ENCODE measurements at regions not wholly inside any gene's neighbourhood (a gene's known extent, or its start where the extent isn't known, plus 50 kb on each side); places are given as distances from the start of the nearest gene placed in this dataset.

DNA sequence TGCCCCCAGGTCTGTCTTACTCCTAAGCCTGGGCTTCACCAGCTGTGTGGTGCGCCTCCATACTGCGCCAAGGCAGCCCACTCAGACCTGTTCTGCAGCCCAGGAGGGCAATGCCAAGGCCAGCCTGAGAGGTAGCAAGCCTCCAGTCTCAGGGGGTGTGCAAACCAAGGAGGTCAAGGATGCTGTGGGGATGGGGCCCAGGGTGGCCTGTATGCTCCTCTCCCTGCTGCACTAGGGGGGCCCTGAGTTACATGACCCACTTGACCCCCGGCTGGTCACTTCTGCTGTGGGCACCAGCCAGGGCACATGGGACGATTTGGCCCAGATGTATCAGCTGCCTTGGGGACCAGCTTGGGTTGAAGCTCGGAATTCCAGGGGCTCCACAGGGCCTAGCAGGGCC, 70.0 kb upstream of the SLC6A6 start:
- in situ Hi-C loops (cut with HindIII; ENCODE audit: low sequenced_read_pairs): no loop called here

DNA sequence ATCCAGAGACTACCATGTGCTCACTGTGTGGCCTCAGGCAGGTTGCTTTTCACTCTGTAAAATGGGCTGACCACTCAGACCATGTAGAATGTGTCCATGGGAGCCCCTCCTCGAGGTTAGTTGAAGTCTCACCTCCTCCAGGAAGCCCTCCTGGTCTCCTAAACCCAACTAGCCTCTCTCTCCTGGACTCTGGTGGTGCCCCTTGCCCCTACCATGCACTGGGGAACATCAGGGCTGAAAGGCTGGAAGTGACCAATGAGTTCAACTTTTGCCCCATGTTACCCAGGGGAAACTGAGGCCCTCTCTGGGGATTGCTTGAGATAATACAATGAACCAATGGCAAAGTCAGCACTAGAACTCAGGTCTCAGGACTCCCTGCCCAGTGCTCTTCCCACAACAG, 69.2 kb upstream of the SLC6A6 start:
- in situ Hi-C loops (cut with HindIII; ENCODE audit: low sequenced_read_pairs): no loop called here

- in situ Hi-C loops (cut with HindIII; ENCODE audit: low sequenced_read_pairs): no loop called here
Measured at GRCh38 chr3:14333621-14334020, 68.8 kb upstream of the SLC6A6 start.

GRCh38 chr3:14334136-14334535, 68.3 kb upstream of the SLC6A6 start:
- in situ Hi-C loops (cut with HindIII; ENCODE audit: low sequenced_read_pairs): no loop called here

DNA sequence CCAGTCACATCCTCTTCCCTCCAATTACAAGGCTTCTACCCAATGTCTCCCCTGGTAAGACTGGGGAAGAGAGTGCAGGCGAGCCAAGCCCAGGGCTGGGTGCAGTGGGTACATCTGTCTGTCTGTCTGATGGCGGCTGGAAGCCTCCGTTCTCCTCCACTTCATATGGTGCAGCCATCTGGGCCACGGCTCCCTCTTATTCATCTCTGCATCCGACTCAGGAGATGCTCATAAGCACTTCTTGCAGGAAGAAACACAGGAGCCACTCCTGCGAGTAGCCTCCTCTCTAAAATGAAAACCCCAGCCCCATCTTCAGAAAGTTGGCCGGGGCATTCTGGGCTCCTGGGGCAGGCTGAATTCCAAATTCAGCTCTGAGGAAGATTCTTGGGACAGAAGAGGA, 67.5 kb upstream of the SLC6A6 start:
- in situ Hi-C loops (cut with HindIII; ENCODE audit: low sequenced_read_pairs): loop anchor here (5.0 kb wide), 1 partner anchor 58 kb away; no protein-coding TSS in a partner anchor

- in situ Hi-C loops (cut with HindIII; ENCODE audit: low sequenced_read_pairs): loop anchor here (5.0 kb wide), 1 partner anchor 59 kb away; no protein-coding TSS in a partner anchor
Measured at GRCh38 chr3:14335774-14336748, 66.3 kb upstream of the SLC6A6 start.

- in situ Hi-C loops (cut with HindIII; ENCODE audit: low sequenced_read_pairs): loop anchor here (5.0 kb wide), 1 partner anchor 60 kb away; no protein-coding TSS in a partner anchor
Measured at GRCh38 chr3:14336749-14337598, 65.4 kb upstream of the SLC6A6 start.

- in situ Hi-C loops (cut with HindIII; ENCODE audit: low sequenced_read_pairs): loop anchor here (5.0 kb wide), 1 partner anchor 61 kb away; no protein-coding TSS in a partner anchor
Measured at GRCh38 chr3:14337828-14338227, 64.6 kb upstream of the SLC6A6 start.

GRCh38 chr3:14338242-14338641, 64.2 kb upstream of the SLC6A6 start:
- in situ Hi-C loops (cut with HindIII; ENCODE audit: low sequenced_read_pairs): loop anchor here (5.0 kb wide), 1 partner anchor 61 kb away; no protein-coding TSS in a partner anchor

- in situ Hi-C loops (cut with HindIII; ENCODE audit: low sequenced_read_pairs): loop anchor here (5.0 kb wide), 1 partner anchor 62 kb away; no protein-coding TSS in a partner anchor
Measured at GRCh38 chr3:14338898-14339458, 63.4 kb upstream of the SLC6A6 start.

- in situ Hi-C loops (cut with HindIII; ENCODE audit: low sequenced_read_pairs): no loop called here
Measured at GRCh38 chr3:14340960-14341708, 61.3 kb upstream of the SLC6A6 start.

DNA sequence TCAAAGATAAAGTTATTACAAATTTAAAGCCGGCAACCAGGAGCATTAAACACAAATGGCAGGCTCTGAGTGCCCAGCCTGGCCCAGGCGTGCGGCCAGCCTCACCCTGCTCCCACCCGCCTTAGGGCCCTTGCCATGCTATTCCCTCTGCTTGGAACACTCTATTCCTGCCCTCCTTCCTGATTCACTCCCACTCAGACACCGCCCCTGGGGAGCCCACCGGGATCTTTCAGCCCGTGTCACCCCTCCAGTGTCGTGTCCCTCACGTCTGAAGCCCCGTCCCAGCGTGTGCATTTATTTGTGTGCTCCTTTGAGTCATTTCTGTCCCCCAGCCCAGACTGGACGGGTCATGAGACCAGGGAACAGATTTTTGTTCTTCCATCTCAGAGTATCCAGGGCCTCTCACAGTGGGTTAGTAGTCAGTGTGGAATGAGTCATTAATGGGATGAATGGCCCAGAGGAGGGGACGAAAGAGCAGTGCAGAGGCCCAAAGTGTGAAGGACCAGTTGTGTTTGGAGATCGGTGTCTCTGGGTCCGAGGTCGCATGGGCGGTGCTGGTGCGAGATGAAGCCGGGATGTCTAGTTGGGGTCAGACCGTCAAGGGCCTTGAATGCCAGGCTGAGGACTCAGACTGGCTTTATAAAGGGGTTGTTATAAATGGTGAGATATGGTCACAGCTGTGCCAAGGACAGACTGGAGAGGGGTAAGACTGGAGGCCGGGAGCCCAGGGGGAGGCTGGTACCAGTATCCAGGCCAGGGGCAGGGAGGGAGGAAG, 58.9 kb upstream of the SLC6A6 start:
- in situ Hi-C loops (cut with HindIII; ENCODE audit: low sequenced_read_pairs): no loop called here

GRCh38 chr3:14344351-14344750, 58.1 kb upstream of the SLC6A6 start:
- in situ Hi-C loops (cut with HindIII; ENCODE audit: low sequenced_read_pairs): no loop called here

- in situ Hi-C loops (cut with HindIII; ENCODE audit: low sequenced_read_pairs): loop anchor here (5.0 kb wide), 1 partner anchor 43 kb away; no protein-coding TSS in a partner anchor
Measured at GRCh38 chr3:14345496-14346150, 56.8 kb upstream of the SLC6A6 start.

DNA sequence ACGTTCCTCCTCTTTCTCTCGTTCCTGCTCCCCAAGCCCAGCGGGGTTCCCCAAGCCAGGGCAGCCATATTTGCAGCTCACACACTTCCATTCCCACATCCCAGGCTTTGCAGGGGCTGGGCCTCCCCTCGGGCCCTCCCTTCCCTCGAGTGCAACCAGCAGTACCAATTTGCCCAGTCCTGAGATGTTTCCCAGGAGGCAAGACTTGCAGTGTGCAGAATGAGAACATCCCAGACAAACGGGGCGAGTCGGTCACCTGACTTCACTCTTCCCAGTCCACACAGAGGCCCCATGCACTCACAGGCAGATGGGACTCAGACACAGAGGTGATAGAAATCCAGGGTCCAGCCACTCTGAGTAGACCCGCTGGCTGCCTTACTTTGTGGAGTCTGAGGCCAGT, 56.2 kb upstream of the SLC6A6 start:
- in situ Hi-C loops (cut with HindIII; ENCODE audit: low sequenced_read_pairs): loop anchor here (5.0 kb wide), 1 partner anchor 44 kb away; no protein-coding TSS in a partner anchor

DNA sequence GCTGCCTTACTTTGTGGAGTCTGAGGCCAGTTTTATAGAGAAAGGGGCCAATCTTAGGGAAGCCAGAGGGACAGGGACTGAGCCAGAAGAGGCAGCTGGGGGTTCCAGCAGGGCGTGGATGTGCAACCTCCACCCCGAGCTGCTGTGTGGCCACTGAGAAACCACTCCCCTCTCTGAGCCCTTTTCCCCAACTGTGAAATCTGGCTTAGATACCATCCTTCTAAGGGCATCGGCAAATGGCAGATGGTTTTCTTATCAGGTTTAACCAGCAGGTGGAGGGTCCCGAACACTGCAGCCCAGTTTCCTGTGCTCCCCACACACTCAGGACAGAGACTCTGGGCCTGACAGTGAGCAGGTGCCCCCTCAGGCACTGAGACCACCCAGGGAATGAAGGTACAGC, 55.8 kb upstream of the SLC6A6 start:
- in situ Hi-C loops (cut with HindIII; ENCODE audit: low sequenced_read_pairs): loop anchor here (5.0 kb wide), 1 partner anchor 44 kb away; no protein-coding TSS in a partner anchor

DNA sequence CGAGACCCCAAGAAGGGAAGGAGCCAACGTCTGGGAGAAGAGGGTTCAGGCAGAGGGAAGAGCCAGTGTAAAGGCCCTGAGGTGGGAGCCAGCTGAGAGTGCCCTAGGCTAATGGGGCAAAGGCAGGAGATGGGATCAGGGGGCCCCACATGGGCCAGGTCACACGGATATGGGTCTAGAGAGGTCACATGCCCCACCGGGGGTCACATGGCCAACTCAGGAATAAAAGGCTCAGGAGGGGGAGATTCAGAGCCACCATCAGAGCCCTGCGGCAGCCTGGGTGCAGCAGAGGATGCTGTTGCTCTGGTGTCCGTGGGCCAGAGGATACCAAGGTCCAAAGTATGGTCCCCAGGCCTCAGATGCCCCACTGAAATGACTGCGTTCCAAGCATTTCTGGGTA, 55.3 kb upstream of the SLC6A6 start:
- in situ Hi-C loops (cut with HindIII; ENCODE audit: low sequenced_read_pairs): loop anchor here (5.0 kb wide), 1 partner anchor 45 kb away; no protein-coding TSS in a partner anchor

GRCh38 chr3:14351617-14352001, 50.8 kb upstream of the SLC6A6 start:
- in situ Hi-C loops (cut with HindIII; ENCODE audit: low sequenced_read_pairs): no loop called here
